B cell (primary cell): ENCODE measurements at regions not wholly inside any gene's neighbourhood (a gene's known extent, or its start where the extent isn't known, plus 50 kb on each side); places are given as distances from the start of the nearest gene placed in this dataset.

Experiments used
- ATAC-seq: fragments of 200-7000 bp; cut with Tn5 transposase; one replicate; pipeline ENCODE4 v1.10.0; 2021; ENCODE audit warnings: low read depth, mild to moderate bottlenecking, moderate number of reproducible peaks, moderate library complexity
- CTCF ChIA-PET: fragments of 350-600 bp; sonication (Branson Sonifier 250); formaldehyde crosslinking; loops from one replicate; lab custom pipeline; 2021; ENCODE audit warnings: antibody characterized with exemption, inconsistent platforms; lab: Charles Lee
- POLR2A ChIA-PET: fragments of 350-600 bp; sonication (Branson Sonifier 250); formaldehyde crosslinking; loops from one replicate; lab custom pipeline; 2021; ENCODE audit warnings: antibody characterized with exemption; lab: Charles Lee
- DNase-seq: peaks from one replicate; pipeline ENCODE4 v3.0.0; 2013
- H2AFZ ChIP-seq: 2 replicates; pipeline ENCODE4 v1.6.1; 2012; ENCODE audit warnings: mild to moderate bottlenecking, low read depth, low read length; ENCODE audit not compliant: insufficient read depth, poor library complexity, severe bottlenecking
- H3K27ac ChIP-seq, 2 donors: 1 replicate in 1 of 2; 2 replicates in 1 of 2; pipeline ENCODE4 v1.5.1; 2012 to 2013; ENCODE audit warnings: low read length in 2 of 2, mild to moderate bottlenecking in 2 of 2, moderate library complexity in 1 of 2
- H3K27me3 ChIP-seq, 4 experiments: fragments of 200-600 bp in 1 of 4; sonication (generic) in 1 of 4; replicated peaks in 1 of 4; 1 replicate in 2 of 4; 2 replicates in 2 of 4; pipeline versions ENCODE4 v1.6.1 to v1.7.0; 2013 to 2016; ENCODE audit warnings: low read length in 3 of 4, mild to moderate bottlenecking in 2 of 4, mixed read lengths in 1 of 4, moderate library complexity in 1 of 4; ENCODE audit not compliant: insufficient read depth in 4 of 4, control insufficient read depth in 3 of 4; ENCODE audit errors: control extremely low read depth in 1 of 4
- H3K36me3 ChIP-seq, 2 experiments: replicated peaks in 1 of 2; 1 replicate in 1 of 2; 2 replicates in 1 of 2; pipeline versions ENCODE4 v1.6.1 to v1.7.1; 2013; ENCODE audit warnings: low read length in 1 of 2; ENCODE audit not compliant: insufficient read depth in 2 of 2, control insufficient read depth in 1 of 2; ENCODE audit errors: control extremely low read depth in 1 of 2, extremely low read depth in 1 of 2
- H3K4me1 ChIP-seq, 2 donors: fragments of 200-600 bp in 1 of 2; sonication (generic) in 1 of 2; 1 replicate in 1 of 2; 2 replicates in 1 of 2; pipeline versions ENCODE4 v1.5.1 to v1.6.1; 2013 to 2017; ENCODE audit warnings: low read length in 2 of 2; ENCODE audit not compliant: control insufficient read depth in 2 of 2, insufficient read depth in 2 of 2
- H3K4me2 ChIP-seq: replicated peaks from 2 replicates; pipeline ENCODE3; 2012; ENCODE audit warnings: mild to moderate bottlenecking, low read depth, low read length; ENCODE audit not compliant: poor library complexity, severe bottlenecking
- H3K4me3 ChIP-seq, 5 experiments: fragments of 200-600 bp in 1 of 5; sonication (generic) in 1 of 5; 1 replicate in 3 of 5; 2 replicates in 2 of 5; pipeline versions ENCODE4 v1.5.1 to v1.7.0; 2011 to 2016; ENCODE audit warnings: low read length in 4 of 5, mild to moderate bottlenecking in 4 of 5, low read depth in 2 of 5, control low read depth in 1 of 5, moderate library complexity in 1 of 5; ENCODE audit not compliant: insufficient read depth in 1 of 5; ENCODE audit errors: control extremely low read depth in 1 of 5, extremely low read depth in 1 of 5
- H3K79me2 ChIP-seq: fragments of 200-600 bp; sonication (generic); one replicate; pipeline ENCODE4 v1.6.0; 2016; ENCODE audit warnings: low read length; ENCODE audit not compliant: control insufficient read depth, insufficient read depth
- H3K9ac ChIP-seq: fragments of 200-600 bp; sonication (generic); 2 replicates; pipeline ENCODE4 v1.6.1; 2017; ENCODE audit warnings: mild to moderate bottlenecking, low read length, moderate library complexity
- H3K9me3 ChIP-seq, 3 donors: one replicate each; pipeline versions ENCODE4 v1.6.1 to v1.7.1; 2013; ENCODE audit warnings: low read length in 2 of 3; ENCODE audit not compliant: control insufficient read depth in 2 of 3, insufficient read depth in 1 of 3; ENCODE audit errors: control extremely low read depth in 1 of 3
- H4K20me1 ChIP-seq: 2 replicates; pipeline ENCODE4 v1.6.0; 2012; ENCODE audit warnings: mild to moderate bottlenecking, low read length; ENCODE audit not compliant: insufficient read depth, control insufficient read depth, poor library complexity, severe bottlenecking
- H3K27ac Mint-ChIP-seq: one replicate; pipeline ENCODE4 v1.8.0; 2021; ENCODE audit warnings: mixed read lengths
- H3K27me3 Mint-ChIP-seq: one replicate; pipeline ENCODE4 v1.8.0; 2021; ENCODE audit warnings: mixed read lengths
- H3K4me1 Mint-ChIP-seq: one replicate; pipeline ENCODE4 v1.8.0; 2021; ENCODE audit warnings: mixed read lengths
- H3K4me3 Mint-ChIP-seq: one replicate; pipeline ENCODE4 v1.8.0; 2021; ENCODE audit warnings: mixed read lengths
- H3K9me3 Mint-ChIP-seq: one replicate; pipeline ENCODE4 v1.8.0; 2022; ENCODE audit warnings: mixed read lengths; ENCODE audit not compliant: insufficient read depth
- CTCF ChIP-seq: fragments of 200-600 bp; IDR thresholded peaks from one replicate; pipeline ENCODE4 v1.8.0; 2022; ENCODE audit warnings: antibody characterized with exemption, mild to moderate bottlenecking
- EZH2 ChIP-seq: IDR thresholded peaks from 2 replicates; pipeline ENCODE4 v1.6.1; 2012; ENCODE audit warnings: borderline replicate concordance, low read depth, mild to moderate bottlenecking, moderate library complexity, low read length; ENCODE audit not compliant: insufficient read depth, poor library complexity, severe bottlenecking
- WGBS: methylation state at CpG from one replicate; pipeline ENCODE4 v1.1.5; 2013; ENCODE audit warnings: missing lambda C conversion rate; ENCODE audit not compliant: insufficient coverage; 5-methylcytosine and 5-hydroxymethylcytosine counted together
- intact Hi-C: fragments of 100-400 bp; cut with micrococcal nuclease; formaldehyde crosslinking; loops from one replicate; pipeline ENCODE4 v1.10.0; 2022

GRCh38 chr13:105342281-105342820, 1193.1 kb downstream of the EFNB2 start:
- Mint-ChIP-seq H3K27ac (no peak overlapping the region), H3K4me3 (no peak overlapping the region), H3K27me3 (no peaks in the 10 kb centered on the region), H3K4me1 (no peaks in the 10 kb centered on the region), H3K9me3 (no peaks in the 10 kb centered on the region)
- no peaks in the 10 kb centered on the region for H3K4me1 ChIP-seq
- no peak overlapping the region for H2AFZ ChIP-seq
- no peaks in the 10 kb centered on the region for H4K20me1 ChIP-seq
- TF ChIP-seq EZH2 (no peak), CTCF (no peak)
- no peak for DNase-seq
- no peaks in the 10 kb centered on the region for H3K36me3 ChIP-seq
- no peak overlapping the region for H3K9ac ChIP-seq
- ATAC-seq = no peak
- H3K4me3 ChIP-seq = no peak overlapping the region
- H3K4me2 ChIP-seq = no peak overlapping the region
- no peaks in the 10 kb centered on the region for H3K27me3 ChIP-seq
- H3K79me2 ChIP-seq = no peaks in the 10 kb centered on the region
- intact Hi-C loops = no loop called here
- H3K27ac ChIP-seq = no peak overlapping the region
- WGBS = 85% methylated on average over 7 of the region's 11 CpGs
- POLR2A ChIA-PET = no interaction called here
- H3K9me3 ChIP-seq = no peaks in the 10 kb centered on the region
- CTCF ChIA-PET = no interaction called here

GRCh38 chr13:105341758-105342157, 1193.7 kb downstream of the EFNB2 start:
- CTCF ChIA-PET = no interaction called here

More at GRCh38 chr13:105341758-105342157, 1193.7 kb downstream of the EFNB2 start:
- Histone ChIP-seq H3K4me3 (no peak overlapping the region), H3K4me2 (no peak overlapping the region), H3K27me3 (no peaks in the 10 kb centered on the region), H3K4me1 (no peaks in the 10 kb centered on the region), H3K9me3 (no peaks in the 10 kb centered on the region), H3K36me3 (no peaks in the 10 kb centered on the region), H2AFZ (no peak overlapping the region), H4K20me1 (no peaks in the 10 kb centered on the region), H3K9ac (no peak overlapping the region), H3K79me2 (no peaks in the 10 kb centered on the region), H3K27ac (no peak overlapping the region)
- intact Hi-C loops = no loop called here
- Mint-ChIP-seq H3K4me3 (no peak overlapping the region), H3K4me1 (no peaks in the 10 kb centered on the region), H3K9me3 (no peaks in the 10 kb centered on the region), H3K27ac (no peak overlapping the region), H3K27me3 (no peaks in the 10 kb centered on the region)
- ATAC-seq (no peak), DNase-seq (no peak)
- POLR2A ChIA-PET = no interaction called here
- WGBS = 100% methylated on average over 1 of the region's 2 CpGs
- TF ChIP-seq CTCF (no peak), EZH2 (no peak)
